ENCODE measurements at regions not wholly inside any gene's neighbourhood (a gene's known extent, or its start where the extent isn't known, plus 50 kb on each side); places are given as distances from the start of the nearest gene placed in this dataset.

DNA sequence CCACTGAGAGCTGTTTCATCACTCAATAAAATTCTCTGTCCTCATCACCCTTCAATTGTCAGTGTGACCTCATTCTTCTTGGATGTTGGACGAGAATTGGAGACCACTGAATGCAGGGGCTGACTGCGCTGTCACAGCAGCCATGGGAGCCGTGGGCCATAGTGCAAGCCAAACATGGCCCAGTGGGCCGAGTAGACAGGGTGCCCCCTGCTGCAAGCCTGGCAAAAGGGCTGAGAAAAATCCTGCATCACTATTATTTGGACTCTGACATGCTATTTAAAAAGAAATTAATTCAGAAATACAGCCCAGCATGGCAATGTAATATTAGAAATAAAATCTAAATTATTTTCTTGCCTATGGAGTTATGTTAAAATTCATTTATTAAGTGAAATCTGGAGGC, 67.8 kb upstream of the FAM98A start:
- Histone ChIP-seq H4K20me1 (ENCODE audit: insufficient read depth, low read length) (no peaks in the 10 kb centered on the region), H2AFZ (ENCODE audit: insufficient read depth, low read depth, low read length, poor library complexity, severe bottlenecking) (no peak overlapping the region), H3K36me3 (replicated peaks in 1 of 2; ENCODE audit: control insufficient read depth in 1 of 2, insufficient read depth in 2 of 2, low read length in 2 of 2) (no peaks in the 10 kb centered on the region), H3K27ac (ENCODE audit: low read depth in 1 of 2, low read length in 2 of 2) (no peak overlapping the region), H3K79me2 (ENCODE audit: insufficient read depth, low read length) (no peaks in the 10 kb centered on the region), H3K4me3 (replicated peaks in 1 of 3; ENCODE audit: low read depth in 2 of 3, low read length in 3 of 3) (no peak overlapping the region), H3K9me3 (replicated peaks in 1 of 2; ENCODE audit: control insufficient read depth in 1 of 2, insufficient read depth in 1 of 2, low read length in 2 of 2) (peaks cover 0 to 15% of the 10 kb centered on the region in 2 donors), H3K27me3 (ENCODE audit: control insufficient read depth in 2 of 2, insufficient read depth in 2 of 2, low read length in 2 of 2) (no peaks in the 10 kb centered on the region), H3K9ac (ENCODE audit: insufficient read depth, low read length, poor library complexity, severe bottlenecking) (no peak overlapping the region), H3K4me1 (ENCODE audit: control insufficient read depth in 1 of 2, insufficient read depth in 2 of 2, low read length in 2 of 2) (no peaks in the 10 kb centered on the region), H3K4me2 (replicated peaks; ENCODE audit: extremely low read depth, low read length, poor library complexity, severe bottlenecking) (no peak overlapping the region)
- H3K4me3 Mint-ChIP-seq, result no peak overlapping the region
- no peaks in the 10 kb centered on the region for H3K36me3 Mint-ChIP-seq
- H3K4me1 Mint-ChIP-seq, result no peaks in the 10 kb centered on the region
- 87% methylated on average over 3 of the region's 4 CpGs for WGBS (ENCODE audit: insufficient coverage)
- no peak for DNase-seq
- intact Hi-C loops (cut with micrococcal nuclease), result no loop called here
- no peaks in the 10 kb centered on the region for H3K27me3 Mint-ChIP-seq (ENCODE audit: low read depth in 3 of 3)
- no peak overlapping the region for H3K27ac Mint-ChIP-seq
- TF ChIP-seq, protein P1, sequence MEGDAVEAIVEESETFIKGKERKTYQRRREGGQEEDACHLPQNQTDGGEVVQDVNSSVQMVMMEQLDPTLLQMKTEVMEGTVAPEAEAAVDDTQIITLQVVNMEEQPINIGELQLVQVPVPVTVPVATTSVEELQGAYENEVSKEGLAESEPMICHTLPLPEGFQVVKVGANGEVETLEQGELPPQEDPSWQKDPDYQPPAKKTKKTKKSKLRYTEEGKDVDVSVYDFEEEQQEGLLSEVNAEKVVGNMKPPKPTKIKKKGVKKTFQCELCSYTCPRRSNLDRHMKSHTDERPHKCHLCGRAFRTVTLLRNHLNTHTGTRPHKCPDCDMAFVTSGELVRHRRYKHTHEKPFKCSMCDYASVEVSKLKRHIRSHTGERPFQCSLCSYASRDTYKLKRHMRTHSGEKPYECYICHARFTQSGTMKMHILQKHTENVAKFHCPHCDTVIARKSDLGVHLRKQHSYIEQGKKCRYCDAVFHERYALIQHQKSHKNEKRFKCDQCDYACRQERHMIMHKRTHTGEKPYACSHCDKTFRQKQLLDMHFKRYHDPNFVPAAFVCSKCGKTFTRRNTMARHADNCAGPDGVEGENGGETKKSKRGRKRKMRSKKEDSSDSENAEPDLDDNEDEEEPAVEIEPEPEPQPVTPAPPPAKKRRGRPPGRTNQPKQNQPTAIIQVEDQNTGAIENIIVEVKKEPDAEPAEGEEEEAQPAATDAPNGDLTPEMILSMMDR (IDR thresholded peaks at IDR 0.05), result no peak
- H3K9me3 Mint-ChIP-seq, result peaks cover 3 to 17% (median 10%) of the 10 kb centered on the region in 7 donors

DNA sequence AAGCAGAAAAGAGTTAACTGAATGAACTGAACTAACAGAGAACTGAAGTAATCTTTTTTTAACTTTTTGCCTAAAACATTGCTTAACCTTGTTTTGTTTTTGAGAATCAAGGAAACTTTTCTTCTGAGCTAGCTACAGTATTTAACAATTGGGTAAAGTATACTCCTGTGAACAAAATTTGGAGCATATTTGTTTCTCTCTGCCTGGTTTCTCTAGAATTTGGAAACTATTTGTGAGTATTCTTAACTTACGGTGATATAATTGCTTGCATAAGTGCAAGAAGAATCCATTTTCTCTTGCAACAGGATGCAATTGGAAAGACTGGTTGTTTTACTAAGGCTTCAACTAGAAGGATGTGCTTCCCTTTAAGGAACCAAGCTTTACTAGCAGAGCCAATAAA, 65.9 kb upstream of the FAM98A start:
- H3K4me3 Mint-ChIP-seq, result no peak overlapping the region
- intact Hi-C loops (cut with micrococcal nuclease), result no loop called here

More for the DNA sequence above, 65.9 kb upstream of the FAM98A start:
- WGBS (ENCODE audit: insufficient coverage), result 100% methylated on average over 1 of the region's 1 CpG
- H3K79me2 ChIP-seq (ENCODE audit: insufficient read depth, low read length), result no peaks in the 10 kb centered on the region
- no peaks in the 10 kb centered on the region for H4K20me1 ChIP-seq (ENCODE audit: insufficient read depth, low read length)
- no peak overlapping the region for H3K4me3 ChIP-seq (replicated peaks in 1 of 3; ENCODE audit: low read depth in 2 of 3, low read length in 3 of 3)
- H2AFZ ChIP-seq (ENCODE audit: insufficient read depth, low read depth, low read length, poor library complexity, severe bottlenecking), result no peak overlapping the region
- DNase-seq, result no peak
- Mint-ChIP-seq H3K36me3 (no peaks in the 10 kb centered on the region), H3K9me3 (peaks cover 3 to 21% (median 13%) of the 10 kb centered on the region in 7 donors), H3K4me1 (no peaks in the 10 kb centered on the region), H3K27ac (no peak overlapping the region), H3K27me3 (ENCODE audit: low read depth in 3 of 3) (no peaks in the 10 kb centered on the region)
- no peak overlapping the region for H3K4me2 ChIP-seq (replicated peaks; ENCODE audit: extremely low read depth, low read length, poor library complexity, severe bottlenecking)
- H3K27ac ChIP-seq (ENCODE audit: low read depth in 1 of 2, low read length in 2 of 2), result no peak overlapping the region
- no peaks in the 10 kb centered on the region for H3K27me3 ChIP-seq (ENCODE audit: control insufficient read depth in 2 of 2, insufficient read depth in 2 of 2, low read length in 2 of 2)
- TF ChIP-seq, protein P1 (IDR thresholded peaks at IDR 0.05), result no peak
- no peaks in the 10 kb centered on the region for H3K36me3 ChIP-seq (replicated peaks in 1 of 2; ENCODE audit: control insufficient read depth in 1 of 2, insufficient read depth in 2 of 2, low read length in 2 of 2)
- H3K9me3 ChIP-seq (replicated peaks in 1 of 2; ENCODE audit: control insufficient read depth in 1 of 2, insufficient read depth in 1 of 2, low read length in 2 of 2), result peaks cover 0 to 15% of the 10 kb centered on the region in 2 donors
- H3K4me1 ChIP-seq (ENCODE audit: control insufficient read depth in 1 of 2, insufficient read depth in 2 of 2, low read length in 2 of 2), result no peaks in the 10 kb centered on the region
- no peak overlapping the region for H3K9ac ChIP-seq (ENCODE audit: insufficient read depth, low read length, poor library complexity, severe bottlenecking)

All from CD14-positive monocyte (primary cell).